ENCODE measurements at regions not wholly inside any gene's neighbourhood (a gene's known extent, or its start where the extent isn't known, plus 50 kb on each side); places are given as distances from the start of the nearest gene placed in this dataset.

DNA sequence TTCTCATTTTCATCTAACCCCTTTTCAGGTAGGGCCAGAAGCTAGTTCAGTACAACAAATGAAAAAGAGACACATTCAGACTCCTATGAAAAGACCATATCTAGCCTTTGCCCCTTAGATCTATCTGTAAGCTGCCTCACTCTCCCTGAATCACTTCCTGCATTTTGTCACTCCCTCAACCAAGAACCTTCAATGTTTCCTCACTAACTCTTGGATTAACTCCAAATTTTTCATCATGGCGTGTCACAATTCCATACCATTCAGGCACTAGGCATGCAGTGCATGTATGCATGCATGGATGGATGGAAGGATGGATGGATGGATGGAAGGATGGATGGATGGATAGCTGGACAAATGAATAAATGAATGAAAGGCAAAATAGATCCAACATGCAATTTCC is 356.9 kb downstream of the TNS1 start:
- TF ChIP-seq, protein P1, sequence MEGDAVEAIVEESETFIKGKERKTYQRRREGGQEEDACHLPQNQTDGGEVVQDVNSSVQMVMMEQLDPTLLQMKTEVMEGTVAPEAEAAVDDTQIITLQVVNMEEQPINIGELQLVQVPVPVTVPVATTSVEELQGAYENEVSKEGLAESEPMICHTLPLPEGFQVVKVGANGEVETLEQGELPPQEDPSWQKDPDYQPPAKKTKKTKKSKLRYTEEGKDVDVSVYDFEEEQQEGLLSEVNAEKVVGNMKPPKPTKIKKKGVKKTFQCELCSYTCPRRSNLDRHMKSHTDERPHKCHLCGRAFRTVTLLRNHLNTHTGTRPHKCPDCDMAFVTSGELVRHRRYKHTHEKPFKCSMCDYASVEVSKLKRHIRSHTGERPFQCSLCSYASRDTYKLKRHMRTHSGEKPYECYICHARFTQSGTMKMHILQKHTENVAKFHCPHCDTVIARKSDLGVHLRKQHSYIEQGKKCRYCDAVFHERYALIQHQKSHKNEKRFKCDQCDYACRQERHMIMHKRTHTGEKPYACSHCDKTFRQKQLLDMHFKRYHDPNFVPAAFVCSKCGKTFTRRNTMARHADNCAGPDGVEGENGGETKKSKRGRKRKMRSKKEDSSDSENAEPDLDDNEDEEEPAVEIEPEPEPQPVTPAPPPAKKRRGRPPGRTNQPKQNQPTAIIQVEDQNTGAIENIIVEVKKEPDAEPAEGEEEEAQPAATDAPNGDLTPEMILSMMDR (IDR thresholded peaks at IDR 0.05; ENCODE audit: low read depth, low read length) = no peak
- TF ChIP-seq POLR2A (IDR thresholded peaks at IDR 0.05; ENCODE audit: extremely low read depth, insufficient read length) = no peak

Measured in NB4 (cell line).